Kidney (tissue), 13 donors: ENCODE measurements at regions not wholly inside any gene's neighbourhood (a gene's known extent, or its start where the extent isn't known, plus 50 kb on each side); places are given as distances from the start of the nearest gene placed in this dataset.
A peak's percentile ranks its signal among the peaks of the same experiment; 100 is the strongest.

Experiments
- DNase-seq, 5 donors: peaks; one replicate each; pipeline ENCODE4 v3.0.0-alpha.2; 2013 to 2020
- FAIRE-seq: peaks from 2 replicates; lab custom pipeline; 2012; peaks lifted over from hg19 to GRCh38; lab: Jason Lieb, UNC
- H3K27ac ChIP-seq, 2 donors: one replicate each; pipeline ENCODE4 v1.7.0; 2013; ENCODE audit warnings: low read depth in 2 of 2, low read length in 2 of 2, inconsistent platforms in 1 of 2
- H3K27me3 ChIP-seq: one replicate; pipeline ENCODE4 v1.7.1; 2013; ENCODE audit warnings: low read length, inconsistent platforms; ENCODE audit not compliant: control insufficient read depth, insufficient read depth
- H3K36me3 ChIP-seq, 3 donors: one replicate each; pipeline versions ENCODE4 v1.7.0 to v1.7.1; 2013; ENCODE audit warnings: low read length in 3 of 3, control low read depth in 1 of 3, inconsistent platforms in 1 of 3; ENCODE audit not compliant: insufficient read depth in 3 of 3, control insufficient read depth in 2 of 3
- H3K4me1 ChIP-seq, 3 donors: one replicate each; pipeline versions ENCODE4 v1.7.0 to v1.7.1; 2013; ENCODE audit warnings: low read length in 3 of 3, inconsistent platforms in 1 of 3, low read depth in 1 of 3; ENCODE audit not compliant: control insufficient read depth in 2 of 3, insufficient read depth in 2 of 3
- H3K4me3 ChIP-seq, 3 donors: one replicate each; pipeline versions ENCODE4 v1.7.0 to v1.8.1; 2013; ENCODE audit warnings: low read length in 3 of 3, control low read depth in 1 of 3, inconsistent platforms in 1 of 3
- H3K9ac ChIP-seq, 3 donors: one replicate each; pipeline versions ENCODE4 v1.7.0 to v1.7.1; 2013; ENCODE audit warnings: low read length in 3 of 3, control low read depth in 1 of 3, inconsistent platforms in 1 of 3
- H3K9me3 ChIP-seq, 3 donors: one replicate each; pipeline versions ENCODE4 v1.7.0 to v1.7.1; 2013; ENCODE audit warnings: low read length in 3 of 3, control low read depth in 1 of 3, inconsistent platforms in 1 of 3; ENCODE audit not compliant: control insufficient read depth in 2 of 3, insufficient read depth in 1 of 3
- intact Hi-C: fragments of 100-400 bp; cut with DNase I; formaldehyde crosslinking; loops from one replicate; pipeline ENCODE4 v1.11.1; 2022
- TF ChIP-seq, protein P1 (sequence below): IDR thresholded peaks from 3 replicates; pipeline ENCODE4 v1.5.1; 2012; ENCODE audit warnings: mild to moderate bottlenecking, moderate library complexity, borderline replicate concordance; ENCODE audit not compliant: insufficient read depth; ENCODE audit errors: extremely low read depth
- donor health status: control.
- donor health status: control.
- donor health status: control.
- donor health status: control.
- donor health status: control.
- donor health status: DM: yes; HTN: yes; CAD: no.
- donor health status: Normal renal cell carcinoma (clear cell type).

DNA sequence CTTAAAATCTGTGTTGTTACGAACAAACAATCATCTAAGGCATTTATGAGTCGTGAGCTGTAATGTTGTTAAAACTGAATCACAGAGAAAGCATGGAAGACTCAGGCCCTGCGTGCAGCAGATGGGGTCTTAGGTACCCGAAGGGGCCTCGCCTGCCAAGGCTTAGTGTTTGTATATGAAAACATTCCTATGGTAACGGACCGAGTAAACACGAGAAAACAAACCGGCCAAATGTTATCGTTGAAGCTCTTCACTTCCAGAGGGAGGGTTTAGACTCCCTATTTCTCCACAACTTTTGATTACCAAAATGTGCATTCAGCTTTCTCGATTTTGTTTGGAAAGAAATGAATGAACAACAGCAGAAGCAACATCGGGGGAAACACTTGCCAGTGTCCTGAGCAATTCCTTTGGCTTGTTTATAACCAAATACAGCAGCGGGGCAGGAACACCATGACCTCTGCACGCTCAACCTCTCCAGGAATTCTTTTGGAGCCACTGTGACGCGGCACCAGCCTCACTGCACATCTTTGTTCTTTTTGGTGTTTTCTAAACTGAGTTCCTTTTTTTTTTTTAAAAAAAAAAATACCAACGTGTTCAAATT, 121.6 kb upstream of the KLF6 start:
- intact Hi-C loops, result no loop called here
- no peak overlapping the region for H3K9ac ChIP-seq
- FAIRE-seq (no peak), DNase-seq (peak in 2 of 5 donors; percentile 21 to 44)
- TF ChIP-seq, protein P1, sequence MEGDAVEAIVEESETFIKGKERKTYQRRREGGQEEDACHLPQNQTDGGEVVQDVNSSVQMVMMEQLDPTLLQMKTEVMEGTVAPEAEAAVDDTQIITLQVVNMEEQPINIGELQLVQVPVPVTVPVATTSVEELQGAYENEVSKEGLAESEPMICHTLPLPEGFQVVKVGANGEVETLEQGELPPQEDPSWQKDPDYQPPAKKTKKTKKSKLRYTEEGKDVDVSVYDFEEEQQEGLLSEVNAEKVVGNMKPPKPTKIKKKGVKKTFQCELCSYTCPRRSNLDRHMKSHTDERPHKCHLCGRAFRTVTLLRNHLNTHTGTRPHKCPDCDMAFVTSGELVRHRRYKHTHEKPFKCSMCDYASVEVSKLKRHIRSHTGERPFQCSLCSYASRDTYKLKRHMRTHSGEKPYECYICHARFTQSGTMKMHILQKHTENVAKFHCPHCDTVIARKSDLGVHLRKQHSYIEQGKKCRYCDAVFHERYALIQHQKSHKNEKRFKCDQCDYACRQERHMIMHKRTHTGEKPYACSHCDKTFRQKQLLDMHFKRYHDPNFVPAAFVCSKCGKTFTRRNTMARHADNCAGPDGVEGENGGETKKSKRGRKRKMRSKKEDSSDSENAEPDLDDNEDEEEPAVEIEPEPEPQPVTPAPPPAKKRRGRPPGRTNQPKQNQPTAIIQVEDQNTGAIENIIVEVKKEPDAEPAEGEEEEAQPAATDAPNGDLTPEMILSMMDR, result no peak
- no peak overlapping the region for H3K27ac ChIP-seq
- H3K36me3 ChIP-seq, result no peaks in the 10 kb centered on the region
- no peaks in the 10 kb centered on the region for H3K9me3 ChIP-seq
- H3K4me3 ChIP-seq, result no peak overlapping the region
- H3K27me3 ChIP-seq, result no peaks in the 10 kb centered on the region
- H3K4me1 ChIP-seq, result peaks cover 0 to 5% (median 4%) of the 10 kb centered on the region in 3 donors

DNA sequence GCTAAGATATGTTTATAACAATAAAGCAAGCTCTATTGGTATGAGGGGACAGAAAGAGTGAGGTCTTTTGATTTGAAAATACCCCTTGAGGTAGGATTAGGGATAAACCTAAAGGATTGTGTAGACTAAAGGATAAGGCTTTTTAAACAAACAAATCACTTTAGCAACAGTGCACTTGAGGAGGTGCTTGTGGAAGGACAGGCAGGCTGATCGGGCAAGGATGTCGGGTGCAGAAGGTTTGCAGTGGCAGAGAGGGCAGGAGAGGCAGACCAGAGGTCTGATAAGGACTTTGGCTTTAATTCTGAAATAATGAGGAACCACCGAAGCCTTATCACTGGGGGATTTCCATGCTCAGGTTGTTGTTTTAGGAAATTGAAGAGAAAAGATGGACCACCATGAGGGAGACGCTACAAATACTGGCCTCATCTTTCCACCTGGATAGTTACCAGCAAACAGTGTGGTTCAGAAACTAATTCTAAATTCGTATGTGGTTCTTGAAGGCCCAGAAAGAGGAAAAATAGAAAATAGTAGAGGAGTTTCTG, 119.5 kb upstream of the KLF6 start:
- intact Hi-C loops, result no loop called here
- no peak for FAIRE-seq
- no peaks in the 10 kb centered on the region for H3K36me3 ChIP-seq
- H3K4me1 ChIP-seq, result peaks cover 0 to 5% (median 4%) of the 10 kb centered on the region in 3 donors
- H3K9me3 ChIP-seq, result no peaks in the 10 kb centered on the region
- H3K4me3 ChIP-seq, result no peak overlapping the region
- H3K27ac ChIP-seq, result no peak overlapping the region
- DNase-seq, result no peak
- TF ChIP-seq, protein P1, result no peak
- no peak overlapping the region for H3K9ac ChIP-seq
- no peaks in the 10 kb centered on the region for H3K27me3 ChIP-seq

DNA sequence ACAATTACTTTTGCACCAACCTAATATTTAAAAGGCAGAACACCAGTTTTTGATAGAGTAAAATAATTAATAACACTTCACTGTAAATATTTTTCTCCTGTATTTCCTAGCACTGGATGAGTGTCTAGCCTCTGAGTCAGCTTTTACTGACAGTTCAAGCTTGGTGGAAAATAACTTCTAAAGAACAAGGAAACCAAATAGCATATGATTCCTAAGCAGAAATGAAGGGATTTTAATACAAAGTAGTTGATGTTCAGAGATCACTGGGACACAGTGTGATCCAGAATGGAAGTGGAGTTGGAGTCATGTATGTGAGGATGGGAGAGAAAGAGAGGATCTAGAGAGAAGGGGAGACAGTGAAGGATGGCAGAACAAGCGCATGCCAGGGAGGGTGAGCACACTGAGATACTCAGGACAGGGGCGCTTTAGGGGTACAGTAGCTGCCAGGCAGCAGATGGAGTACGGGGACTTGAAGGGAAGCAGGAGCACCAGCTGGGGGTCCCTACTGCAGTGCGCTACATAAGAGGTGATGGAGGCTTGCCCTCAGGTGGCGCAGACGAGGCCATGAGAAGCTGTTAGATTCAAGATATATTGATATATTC, 117.9 kb upstream of the KLF6 start:
- intact Hi-C loops, result no loop called here
- Histone ChIP-seq H3K27me3 (no peaks in the 10 kb centered on the region), H3K9ac (peak overlapping the region in 1 of 3 donors; percentile 2), H3K4me3 (no peak overlapping the region), H3K36me3 (no peaks in the 10 kb centered on the region), H3K27ac (peak overlapping the region; percentile 77), H3K9me3 (no peaks in the 10 kb centered on the region), H3K4me1 (peaks cover 0 to 5% (median 4%) of the 10 kb centered on the region in 3 donors)
- TF ChIP-seq, protein P1, result no peak
- no peak for FAIRE-seq
- DNase-seq, result no peak
